Neural cell (in vitro differentiated cells): ENCODE measurements at regions not wholly inside any gene's neighbourhood (a gene's known extent, or its start where the extent isn't known, plus 50 kb on each side); places are given as distances from the start of the nearest gene placed in this dataset.

Source experiments
- CTCF ChIP-seq: fragments of 450-650 bp; IDR thresholded peaks from 2 replicates; pipeline ENCODE4 v1.5.1; 2014; ENCODE audit warnings: antibody characterized with exemption, mild to moderate bottlenecking, moderate library complexity; ENCODE audit not compliant: poor library complexity, severe bottlenecking
- EP300 ChIP-seq: fragments of 450-650 bp; conservative IDR thresholded peaks from 2 replicates; pipeline ENCODE4 v1.6.1; 2014; ENCODE audit warnings: antibody characterized with exemption, mild to moderate bottlenecking, moderate library complexity; ENCODE audit not compliant: poor library complexity, severe bottlenecking
- EZH2 ChIP-seq: fragments of 200-600, 300-800 bp; shearing (Covaris generic), sonication (generic); IDR thresholded peaks from 2 replicates; pipeline ENCODE4 v1.6.1; 2014; ENCODE audit warnings: antibody characterized with exemption, low read length, borderline replicate concordance, mild to moderate bottlenecking; ENCODE audit not compliant: insufficient read depth, poor library complexity, severe bottlenecking
- MXI1 ChIP-seq: fragments of 450-650 bp; conservative IDR thresholded peaks from 2 replicates; pipeline ENCODE4 v1.6.1; 2014; ENCODE audit warnings: antibody characterized with exemption, mild to moderate bottlenecking; ENCODE audit not compliant: poor library complexity, severe bottlenecking
- POLR2AphosphoS5 ChIP-seq: IDR thresholded peaks from 2 replicates; pipeline ENCODE4 v1.6.1; 2012
- RAD21 ChIP-seq: fragments of 450-650 bp; conservative IDR thresholded peaks from 2 replicates; pipeline ENCODE4 v1.6.1; 2014; ENCODE audit warnings: antibody characterized with exemption, mild to moderate bottlenecking, moderate library complexity
- TAF1 ChIP-seq: IDR thresholded peaks from 2 replicates; pipeline ENCODE4 v1.6.1; 2012; ENCODE audit warnings: low read depth
- TF ChIP-seq, protein P1 (sequence below): IDR thresholded peaks from 2 replicates; pipeline ENCODE4 v1.6.1; 2012; ENCODE audit warnings: borderline replicate concordance

- TF ChIP-seq, protein P1, sequence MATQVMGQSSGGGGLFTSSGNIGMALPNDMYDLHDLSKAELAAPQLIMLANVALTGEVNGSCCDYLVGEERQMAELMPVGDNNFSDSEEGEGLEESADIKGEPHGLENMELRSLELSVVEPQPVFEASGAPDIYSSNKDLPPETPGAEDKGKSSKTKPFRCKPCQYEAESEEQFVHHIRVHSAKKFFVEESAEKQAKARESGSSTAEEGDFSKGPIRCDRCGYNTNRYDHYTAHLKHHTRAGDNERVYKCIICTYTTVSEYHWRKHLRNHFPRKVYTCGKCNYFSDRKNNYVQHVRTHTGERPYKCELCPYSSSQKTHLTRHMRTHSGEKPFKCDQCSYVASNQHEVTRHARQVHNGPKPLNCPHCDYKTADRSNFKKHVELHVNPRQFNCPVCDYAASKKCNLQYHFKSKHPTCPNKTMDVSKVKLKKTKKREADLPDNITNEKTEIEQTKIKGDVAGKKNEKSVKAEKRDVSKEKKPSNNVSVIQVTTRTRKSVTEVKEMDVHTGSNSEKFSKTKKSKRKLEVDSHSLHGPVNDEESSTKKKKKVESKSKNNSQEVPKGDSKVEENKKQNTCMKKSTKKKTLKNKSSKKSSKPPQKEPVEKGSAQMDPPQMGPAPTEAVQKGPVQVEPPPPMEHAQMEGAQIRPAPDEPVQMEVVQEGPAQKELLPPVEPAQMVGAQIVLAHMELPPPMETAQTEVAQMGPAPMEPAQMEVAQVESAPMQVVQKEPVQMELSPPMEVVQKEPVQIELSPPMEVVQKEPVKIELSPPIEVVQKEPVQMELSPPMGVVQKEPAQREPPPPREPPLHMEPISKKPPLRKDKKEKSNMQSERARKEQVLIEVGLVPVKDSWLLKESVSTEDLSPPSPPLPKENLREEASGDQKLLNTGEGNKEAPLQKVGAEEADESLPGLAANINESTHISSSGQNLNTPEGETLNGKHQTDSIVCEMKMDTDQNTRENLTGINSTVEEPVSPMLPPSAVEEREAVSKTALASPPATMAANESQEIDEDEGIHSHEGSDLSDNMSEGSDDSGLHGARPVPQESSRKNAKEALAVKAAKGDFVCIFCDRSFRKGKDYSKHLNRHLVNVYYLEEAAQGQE: no peak
- no peak for TF ChIP-seq CTCF
- no peak for TF ChIP-seq POLR2AphosphoS5
- no peak for TF ChIP-seq EZH2
- TF ChIP-seq RAD21: no peak
- no peak for TF ChIP-seq TAF1
- TF ChIP-seq EP300: no peak
- TF ChIP-seq MXI1: no peak
These were observed 62.0 kb upstream of the KCNA1 start for GRCh38 chr12:4847713-4848112.
